Epithelial cell of esophagus (primary cell): ENCODE measurements at regions not wholly inside any gene's neighbourhood (a gene's known extent, or its start where the extent isn't known, plus 50 kb on each side); places are given as distances from the start of the nearest gene placed in this dataset.

Experiments used
- DNase-seq: peaks from one replicate; pipeline ENCODE4 v3.0.0; 2010; ENCODE audit warnings: low read depth
- H3K4me3 ChIP-seq: 2 replicates; pipeline ENCODE4 v1.5.1; 2011; ENCODE audit warnings: mild to moderate bottlenecking, low read length, control low read depth
- CTCF ChIP-seq: IDR thresholded peaks from 2 replicates; pipeline ENCODE4 v1.5.1; 2011; ENCODE audit warnings: low read depth, mild to moderate bottlenecking, low read length, control low read depth, inconsistent platforms; ENCODE audit not compliant: insufficient read depth; ENCODE audit errors: missing control alignments

DNA sequence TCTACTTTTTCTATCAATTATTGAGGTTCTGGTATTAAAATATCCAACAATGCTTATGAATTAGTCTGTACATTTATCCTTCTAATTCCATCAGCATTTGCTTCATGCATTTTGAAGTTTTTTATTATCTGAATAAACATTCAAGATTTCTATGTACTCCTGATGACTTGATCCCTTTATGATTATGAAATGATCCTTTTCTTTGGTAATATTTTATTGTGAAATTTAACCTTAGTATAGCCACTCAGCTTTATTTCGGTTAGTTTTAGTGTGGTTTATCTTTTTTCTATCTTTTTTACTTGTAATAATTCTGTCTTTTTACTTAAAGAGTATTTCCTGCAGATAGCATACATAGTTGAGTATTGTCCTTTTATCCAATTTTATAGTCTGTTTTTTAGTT, 106.6 kb downstream of the SNAPC1 start:
- TF ChIP-seq CTCF: no peak
- no peak for DNase-seq
- H3K4me3 ChIP-seq: no peak overlapping the region

- no peak overlapping the region for H3K4me3 ChIP-seq
These were observed 107.9 kb downstream of the SNAPC1 start for GRCh38 chr14:61870163-61870562.

GRCh38 chr14:61872452-61872851, 110.2 kb downstream of the SNAPC1 start:
- no peak for TF ChIP-seq CTCF
- no peak overlapping the region for H3K4me3 ChIP-seq
- no peak for DNase-seq

More at GRCh38 chr14:61870163-61870562, 107.9 kb downstream of the SNAPC1 start:
- no peak for DNase-seq
- TF ChIP-seq CTCF: no peak

DNA sequence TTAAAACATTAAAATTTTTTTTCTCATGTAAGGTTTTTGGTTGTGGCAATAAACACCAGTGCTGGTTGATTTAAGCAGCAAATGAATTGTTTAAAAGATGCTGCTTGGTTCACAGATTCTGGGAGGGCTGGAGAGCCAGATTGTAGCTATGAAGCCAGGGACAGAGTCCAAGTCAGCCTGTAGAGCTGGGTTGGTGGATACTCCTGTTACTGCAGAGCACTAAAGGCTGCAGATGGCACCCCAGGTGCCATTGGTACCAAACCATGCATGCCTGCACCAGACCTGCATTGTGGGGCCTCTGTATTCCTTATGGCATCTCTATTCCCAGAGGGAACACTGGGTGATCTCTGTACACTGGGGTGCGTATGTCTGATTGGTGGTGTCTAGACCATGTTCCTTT, 113.3 kb downstream of the SNAPC1 start:
- DNase-seq: no peak
- no peak for TF ChIP-seq CTCF
- no peak overlapping the region for H3K4me3 ChIP-seq

DNA sequence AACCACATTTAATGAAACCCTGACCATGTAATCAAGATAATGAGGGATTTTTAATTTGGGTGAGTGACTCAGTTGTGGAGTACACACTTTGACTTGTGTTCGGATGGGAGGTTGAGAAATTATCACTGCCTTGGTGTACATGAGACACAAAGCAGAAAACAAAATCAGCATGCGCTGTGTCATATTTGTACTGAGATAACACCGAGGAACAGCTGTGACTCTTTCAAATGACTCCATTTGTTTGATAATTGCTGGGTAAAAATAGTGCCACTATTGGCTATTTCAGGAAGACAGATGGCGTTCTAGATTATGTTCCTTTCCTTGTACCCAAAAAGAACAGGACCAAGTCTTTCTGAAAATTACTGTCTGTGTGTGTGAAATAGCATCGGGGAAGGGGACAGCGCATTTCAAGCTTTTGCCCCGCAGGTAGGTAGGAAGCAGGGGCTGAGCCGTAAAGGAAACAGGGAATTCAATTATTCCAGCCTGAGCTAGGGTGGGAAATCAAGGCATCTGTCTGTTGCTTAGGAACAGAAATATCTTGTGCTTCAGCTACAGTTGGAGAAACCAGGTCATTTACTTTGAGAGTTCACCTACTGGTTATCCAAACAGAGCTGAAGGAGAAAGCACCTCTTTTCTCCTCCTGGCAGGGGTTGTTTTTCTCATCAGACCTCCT, 114.3 kb downstream of the SNAPC1 start:
- H3K4me3 ChIP-seq: no peak overlapping the region
- no peak for DNase-seq
- no peak for TF ChIP-seq CTCF

DNA sequence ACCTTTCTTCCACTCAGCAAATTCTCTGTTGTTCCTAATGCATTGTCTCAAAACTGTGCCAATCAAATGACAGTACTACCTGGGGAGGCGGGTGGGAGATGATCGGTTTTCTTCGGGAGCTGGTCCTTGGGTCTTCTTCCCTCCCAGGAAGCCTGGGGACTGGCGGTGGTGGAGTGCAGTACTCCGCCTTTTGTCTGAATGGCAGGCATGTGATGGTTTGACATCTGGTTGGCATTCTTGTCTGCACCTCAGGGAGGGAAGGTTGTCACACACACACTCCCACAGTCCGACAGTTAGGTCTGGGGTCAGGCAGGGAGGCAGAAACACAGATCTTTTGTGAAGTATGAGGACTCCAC, 114.8 kb downstream of the SNAPC1 start:
- no peak for DNase-seq
- H3K4me3 ChIP-seq: no peak overlapping the region
- no peak for TF ChIP-seq CTCF

- TF ChIP-seq CTCF: no peak
- no peak overlapping the region for H3K4me3 ChIP-seq
- DNase-seq: no peak
These were observed 115.5 kb downstream of the SNAPC1 start for GRCh38 chr14:61877768-61878167.
